HG03565 (cell line): ENCODE measurements at regions not wholly inside any gene's neighbourhood (a gene's known extent, or its start where the extent isn't known, plus 50 kb on each side); places are given as distances from the start of the nearest gene placed in this dataset.
"Not testable (repeated sequence)": the region's sequence is repeated elsewhere in the genome, so short reads cannot be mapped to it uniquely, and the experiment has no call there.

Experiments
- ATAC-seq: cut with Tn5 transposase; IDR thresholded peaks from one replicate; pipeline ENCODE4 v1.9.1; 2021; ENCODE audit warnings: mild to moderate bottlenecking, moderate library complexity; ENCODE audit not compliant: unreplicated experiment

GRCh38 chr1:195851804-195852203 lies 756.4 kb downstream of the KCNT2 start:
- ATAC-seq: no peak

- no peak for ATAC-seq
Measured at GRCh38 chr1:195851016-195851601, 757.1 kb downstream of the KCNT2 start.

- no peak for ATAC-seq
Measured at GRCh38 chr1:195849180-195849579, 759.1 kb downstream of the KCNT2 start.

GRCh38 chr1:195847957-195848875 lies 760.0 kb downstream of the KCNT2 start:
- not testable (repeated sequence) for ATAC-seq

GRCh38 chr1:195831789-195832188 lies 776.5 kb downstream of the KCNT2 start:
- ATAC-seq: no peak

- no peak for ATAC-seq
Measured at GRCh38 chr1:195828325-195828724, 779.9 kb downstream of the KCNT2 start.

GRCh38 chr1:195820925-195821324 lies 787.3 kb downstream of the KCNT2 start:
- no peak for ATAC-seq

- no peak for ATAC-seq
Measured at GRCh38 chr1:195806060-195806459, 802.2 kb downstream of the KCNT2 start.

- no peak for ATAC-seq
Measured at GRCh38 chr1:195804547-195804946, 803.7 kb downstream of the KCNT2 start.

- no peak for ATAC-seq
Measured at GRCh38 chr1:195799016-195799415, 809.2 kb downstream of the KCNT2 start.

GRCh38 chr1:195794225-195794624 lies 814.0 kb downstream of the KCNT2 start:
- ATAC-seq: no peak

GRCh38 chr1:195791796-195792195 lies 816.4 kb downstream of the KCNT2 start:
- no peak for ATAC-seq

- no peak for ATAC-seq
Measured at GRCh38 chr1:195790514-195791168, 817.6 kb downstream of the KCNT2 start.

- no peak for ATAC-seq
Measured at GRCh38 chr1:195789321-195789720, 818.9 kb downstream of the KCNT2 start.

GRCh38 chr1:195788721-195789120 lies 819.5 kb downstream of the KCNT2 start:
- no peak for ATAC-seq

- ATAC-seq: no peak
Measured at GRCh38 chr1:195785830-195786229, 822.4 kb downstream of the KCNT2 start.

- no peak for ATAC-seq
Measured at GRCh38 chr1:195773931-195774330, 834.3 kb downstream of the KCNT2 start.

- no peak for ATAC-seq
Measured at GRCh38 chr1:195769461-195769860, 838.8 kb downstream of the KCNT2 start.

GRCh38 chr1:195768936-195769335 lies 839.3 kb downstream of the KCNT2 start:
- no peak for ATAC-seq

GRCh38 chr1:195768377-195768776 lies 839.9 kb downstream of the KCNT2 start:
- ATAC-seq: no peak

- no peak for ATAC-seq
Measured at GRCh38 chr1:195766709-195767108, 841.5 kb downstream of the KCNT2 start.

- no peak for ATAC-seq
Measured at GRCh38 chr1:195765099-195765498, 843.1 kb downstream of the KCNT2 start.
